Progenitor cell of endocrine pancreas (in vitro differentiated cells): ENCODE measurements at regions not wholly inside any gene's neighbourhood (a gene's known extent, or its start where the extent isn't known, plus 50 kb on each side); places are given as distances from the start of the nearest gene placed in this dataset.

Experiments used
- DNase-seq: peaks from one replicate; pipeline ENCODE4 v3.0.0; 2021; ENCODE audit warnings: low spot score; ENCODE audit not compliant: unreplicated experiment
- H3K27ac Mint-ChIP-seq: 2 replicates; pipeline ENCODE4 v1.8.0; 2021; ENCODE audit warnings: mild to moderate bottlenecking, moderate library complexity, mixed read lengths
- H3K27me3 Mint-ChIP-seq: 2 replicates; pipeline ENCODE4 v1.8.0; 2021; ENCODE audit warnings: mixed read lengths
- H3K36me3 Mint-ChIP-seq: 2 replicates; pipeline ENCODE4 v1.8.0; 2022; ENCODE audit warnings: mixed read lengths; ENCODE audit not compliant: insufficient read depth
- H3K4me1 Mint-ChIP-seq: 2 replicates; pipeline ENCODE4 v1.8.0; 2021; ENCODE audit warnings: low read depth, mixed read lengths
- H3K4me3 Mint-ChIP-seq: 2 replicates; pipeline ENCODE4 v1.8.0; 2021; ENCODE audit warnings: low read depth, mild to moderate bottlenecking, moderate library complexity, mixed read lengths
- H3K9me3 Mint-ChIP-seq: 2 replicates; pipeline ENCODE4 v1.8.0; 2021; ENCODE audit warnings: low read depth, mixed read lengths
- CTCF ChIP-seq: fragments of 200-600 bp; sonication (generic); IDR thresholded peaks from one replicate; pipeline ENCODE4 v1.5.0; 2021; ENCODE audit warnings: antibody characterized with exemption, mild to moderate bottlenecking; ENCODE audit not compliant: unreplicated experiment

GRCh38 chr1:56411484-56412180 is 167.7 kb downstream of the PLPP3 start:
- no peak overlapping the region for H3K27ac Mint-ChIP-seq
- no peaks in the 10 kb centered on the region for H3K36me3 Mint-ChIP-seq
- no peaks in the 10 kb centered on the region for H3K9me3 Mint-ChIP-seq
- no peaks in the 10 kb centered on the region for H3K27me3 Mint-ChIP-seq
- no peak for TF ChIP-seq CTCF
- no peak overlapping the region for H3K4me3 Mint-ChIP-seq
- peaks cover 36% of the 10 kb centered on the region for H3K4me1 Mint-ChIP-seq
- DNase-seq: no peak

- Mint-ChIP-seq H3K9me3 (no peaks in the 10 kb centered on the region), H3K4me3 (no peak overlapping the region), H3K4me1 (peaks cover 33% of the 10 kb centered on the region), H3K27me3 (no peaks in the 10 kb centered on the region), H3K36me3 (no peaks in the 10 kb centered on the region), H3K27ac (no peak overlapping the region)
- no peak for DNase-seq
- TF ChIP-seq CTCF: no peak
Measured at GRCh38 chr1:56411021-56411420, 168.3 kb downstream of the PLPP3 start.

- peaks cover 27% of the 10 kb centered on the region for H3K4me1 Mint-ChIP-seq
- DNase-seq: no peak
- peaks cover 3% of the 10 kb centered on the region for H3K27me3 Mint-ChIP-seq
- no peak for TF ChIP-seq CTCF
- H3K4me3 Mint-ChIP-seq: no peak overlapping the region
- H3K27ac Mint-ChIP-seq: no peak overlapping the region
- no peaks in the 10 kb centered on the region for H3K36me3 Mint-ChIP-seq
- H3K9me3 Mint-ChIP-seq: no peaks in the 10 kb centered on the region
Measured at GRCh38 chr1:56410405-56410804, 169.0 kb downstream of the PLPP3 start.

GRCh38 chr1:56409112-56409691 is 170.2 kb downstream of the PLPP3 start:
- TF ChIP-seq CTCF: peak; percentile 16

GRCh38 chr1:56406821-56407220 is 172.5 kb downstream of the PLPP3 start:
- Mint-ChIP-seq H3K4me3 (no peak overlapping the region), H3K27ac (no peak overlapping the region), H3K4me1 (peaks cover 1% of the 10 kb centered on the region), H3K36me3 (no peaks in the 10 kb centered on the region), H3K27me3 (peaks cover 3% of the 10 kb centered on the region), H3K9me3 (peaks cover 4% of the 10 kb centered on the region)
- no peak for DNase-seq
- TF ChIP-seq CTCF: no peak

More at GRCh38 chr1:56409112-56409691, 170.2 kb downstream of the PLPP3 start:
- H3K27ac Mint-ChIP-seq: no peak overlapping the region
- H3K27me3 Mint-ChIP-seq: peaks cover 3% of the 10 kb centered on the region
- H3K4me3 Mint-ChIP-seq: no peak overlapping the region
- H3K4me1 Mint-ChIP-seq: peaks cover 15% of the 10 kb centered on the region
- DNase-seq: no peak
- no peaks in the 10 kb centered on the region for H3K36me3 Mint-ChIP-seq
- H3K9me3 Mint-ChIP-seq: no peaks in the 10 kb centered on the region
